Uterus (tissue), 2 donors: ENCODE measurements at regions not wholly inside any gene's neighbourhood (a gene's known extent, or its start where the extent isn't known, plus 50 kb on each side); places are given as distances from the start of the nearest gene placed in this dataset.

Experiments
- POLR2A ChIP-seq, 2 donors: fragments of 450-650 bp; IDR thresholded peaks; one replicate each; pipeline ENCODE4 v1.6.1; 2016; ENCODE audit warnings: antibody characterized with exemption in 2 of 2, mild to moderate bottlenecking in 1 of 2, moderate library complexity in 1 of 2
- TF ChIP-seq, protein P1 (sequence below), 4 experiments: fragments of 200-600 bp in 2 of 4; fragments of 450-650 bp in 2 of 4; sonication (generic) in 2 of 4; IDR thresholded peaks; one replicate each; pipeline ENCODE4 v1.5.1; 2016 to 2019; ENCODE audit warnings: antibody characterized with exemption in 4 of 4, mild to moderate bottlenecking in 2 of 4, moderate library complexity in 1 of 4

DNA sequence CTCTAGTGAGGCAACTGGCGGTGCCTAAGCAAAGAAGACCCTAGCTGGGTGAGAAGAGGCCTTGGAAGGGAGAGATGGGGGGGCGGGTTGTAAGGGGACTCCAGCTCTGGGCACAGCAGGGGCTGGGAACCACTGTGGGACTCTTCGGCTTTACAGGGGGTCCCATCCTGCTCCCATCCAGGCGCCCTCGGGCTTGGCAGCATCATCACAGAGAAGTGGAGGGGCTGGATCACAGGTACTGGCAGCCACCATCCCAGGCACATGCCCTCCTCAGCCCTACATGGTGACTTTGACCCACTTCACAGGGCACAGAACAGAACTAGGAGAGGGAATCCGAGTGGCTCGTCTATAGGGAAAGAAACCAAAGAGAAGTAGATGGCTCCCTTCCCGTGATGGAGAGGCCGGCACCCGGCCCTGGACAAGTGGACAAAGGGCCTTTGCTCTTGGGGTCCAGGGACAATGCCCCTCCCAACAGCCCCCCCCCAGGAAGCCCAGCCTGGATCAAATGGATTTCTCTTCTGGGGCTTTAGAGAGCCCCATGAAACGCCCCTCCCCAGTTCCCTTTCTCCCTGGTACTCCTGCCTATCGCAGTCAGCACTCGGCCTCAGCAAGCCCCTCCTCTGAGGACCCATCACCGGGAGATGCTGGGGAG is 54.0 kb upstream of the ECE1 start:
- TF ChIP-seq, protein P1, sequence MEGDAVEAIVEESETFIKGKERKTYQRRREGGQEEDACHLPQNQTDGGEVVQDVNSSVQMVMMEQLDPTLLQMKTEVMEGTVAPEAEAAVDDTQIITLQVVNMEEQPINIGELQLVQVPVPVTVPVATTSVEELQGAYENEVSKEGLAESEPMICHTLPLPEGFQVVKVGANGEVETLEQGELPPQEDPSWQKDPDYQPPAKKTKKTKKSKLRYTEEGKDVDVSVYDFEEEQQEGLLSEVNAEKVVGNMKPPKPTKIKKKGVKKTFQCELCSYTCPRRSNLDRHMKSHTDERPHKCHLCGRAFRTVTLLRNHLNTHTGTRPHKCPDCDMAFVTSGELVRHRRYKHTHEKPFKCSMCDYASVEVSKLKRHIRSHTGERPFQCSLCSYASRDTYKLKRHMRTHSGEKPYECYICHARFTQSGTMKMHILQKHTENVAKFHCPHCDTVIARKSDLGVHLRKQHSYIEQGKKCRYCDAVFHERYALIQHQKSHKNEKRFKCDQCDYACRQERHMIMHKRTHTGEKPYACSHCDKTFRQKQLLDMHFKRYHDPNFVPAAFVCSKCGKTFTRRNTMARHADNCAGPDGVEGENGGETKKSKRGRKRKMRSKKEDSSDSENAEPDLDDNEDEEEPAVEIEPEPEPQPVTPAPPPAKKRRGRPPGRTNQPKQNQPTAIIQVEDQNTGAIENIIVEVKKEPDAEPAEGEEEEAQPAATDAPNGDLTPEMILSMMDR (IDR thresholded peaks at IDR 0.05): no peak
- no peak for TF ChIP-seq POLR2A (IDR thresholded peaks at IDR 0.05)
